GM21619 (cell line): ENCODE measurements at regions not wholly inside any gene's neighbourhood (a gene's known extent, or its start where the extent isn't known, plus 50 kb on each side); places are given as distances from the start of the nearest gene placed in this dataset.
"Not testable (repeated sequence)": the region's sequence is repeated elsewhere in the genome, so short reads cannot be mapped to it uniquely, and the experiment has no call there.

ENCODE experiments used
- ATAC-seq: cut with Tn5 transposase; IDR thresholded peaks from one replicate; pipeline ENCODE4 v1.9.1; 2021; ENCODE audit not compliant: unreplicated experiment

DNA sequence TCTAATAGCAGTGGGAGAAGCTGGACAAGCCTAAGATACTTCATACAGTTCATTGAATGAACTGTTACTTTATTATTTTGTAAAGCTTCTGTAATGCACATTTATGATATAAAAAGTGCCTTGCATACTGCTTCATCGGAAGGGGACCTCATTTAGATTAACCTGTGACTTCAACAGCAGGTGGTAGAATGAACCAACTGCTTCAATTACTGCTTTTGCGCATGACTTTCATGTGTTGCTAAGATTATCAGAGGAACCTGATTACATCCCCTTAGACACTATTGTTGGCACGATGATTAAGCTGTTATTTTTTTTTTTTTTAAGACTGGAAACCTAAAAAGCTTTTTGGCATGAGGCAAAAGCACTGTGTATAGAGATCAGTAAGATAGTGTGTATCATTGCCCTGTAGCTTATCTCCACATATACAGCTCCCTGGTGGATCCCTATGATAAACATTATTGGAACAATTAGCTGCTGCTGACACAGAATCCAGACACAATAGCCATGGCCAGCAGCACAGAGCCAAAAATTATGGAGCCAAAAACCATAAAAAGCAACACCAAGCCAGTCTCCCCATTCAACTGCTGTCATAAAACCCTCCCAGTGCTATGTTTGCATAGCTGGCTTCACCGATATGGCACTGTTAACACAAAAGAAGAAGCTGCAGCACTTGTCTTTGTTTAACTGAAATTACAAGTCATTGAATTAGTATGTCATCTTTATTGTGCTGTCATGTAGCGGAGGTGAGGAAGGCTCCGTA is 731.6 kb upstream of the MMS22L start:
- ATAC-seq, result no peak

GRCh38 chr6:98016565-98016964 is 733.5 kb upstream of the MMS22L start:
- ATAC-seq, result no peak

GRCh38 chr6:98020222-98020621 is 737.2 kb upstream of the MMS22L start:
- no peak for ATAC-seq

DNA sequence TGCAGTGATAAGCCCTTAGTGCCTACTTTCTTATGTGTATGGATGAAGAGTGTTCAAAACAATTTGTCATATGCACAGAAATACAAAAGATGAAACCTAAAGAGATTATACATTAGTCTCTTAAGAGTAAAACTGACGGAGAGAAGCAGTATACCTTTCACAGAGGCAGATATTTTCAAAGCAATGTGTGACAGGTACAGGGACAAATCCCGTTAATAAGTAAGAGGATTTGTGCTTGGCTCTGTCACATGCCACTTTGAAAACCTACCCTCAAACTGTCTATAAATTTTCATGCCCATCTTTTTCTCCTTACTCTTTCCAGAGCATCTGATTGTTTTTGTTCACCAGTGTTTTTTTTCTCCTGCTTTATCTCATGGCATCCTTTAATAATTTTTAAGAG is 741.3 kb upstream of the MMS22L start:
- no peak for ATAC-seq

GRCh38 chr6:98027898-98028297 is 744.9 kb upstream of the MMS22L start:
- no peak for ATAC-seq

GRCh38 chr6:98033617-98034016 is 750.6 kb upstream of the MMS22L start:
- no peak for ATAC-seq

DNA sequence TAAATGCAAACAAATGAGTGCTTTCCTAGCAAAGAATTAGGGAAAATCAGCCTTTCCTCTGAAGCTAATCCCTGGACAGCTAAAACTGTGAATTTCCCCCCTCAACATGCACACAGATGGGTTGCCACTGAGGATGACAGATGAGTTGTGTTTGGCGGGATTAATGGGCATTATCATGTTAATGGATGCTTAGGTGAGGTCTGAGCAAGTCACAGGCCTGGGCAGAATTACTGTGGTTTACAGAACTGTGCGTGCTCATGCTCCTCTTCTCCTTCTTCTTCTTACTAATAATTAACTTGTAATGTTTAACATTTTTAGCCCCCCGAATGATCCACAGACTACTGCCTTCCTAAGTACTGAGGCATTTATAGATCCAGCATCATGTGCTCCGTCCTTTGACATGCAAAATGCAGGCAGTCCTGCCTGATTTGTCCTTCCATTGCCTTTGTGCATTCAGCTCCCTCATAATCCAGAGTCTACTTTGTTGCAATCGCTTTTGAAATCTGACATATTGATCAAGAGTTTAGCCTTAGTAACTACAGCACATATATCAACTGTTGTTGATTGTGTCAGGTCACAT is 753.4 kb upstream of the MMS22L start:
- ATAC-seq, result no peak

DNA sequence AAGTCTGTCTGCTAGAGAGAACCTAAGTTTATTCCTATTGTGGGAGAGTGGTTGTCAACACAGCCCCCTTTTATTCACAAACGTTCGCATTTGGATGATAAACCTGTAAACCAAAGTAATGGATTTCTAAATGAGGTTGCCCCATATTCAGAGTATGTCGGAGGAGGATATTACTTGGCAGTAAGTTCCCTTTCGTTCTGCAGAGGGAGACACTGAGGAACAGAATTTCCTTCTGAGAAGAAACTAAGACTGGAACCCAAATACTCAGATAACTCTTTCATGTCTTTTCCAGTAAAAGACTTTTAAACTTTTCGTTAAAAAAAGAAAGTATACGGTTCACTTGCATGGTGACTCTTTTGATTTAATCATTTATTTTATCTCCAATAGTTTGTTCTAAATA is 754.6 kb upstream of the MMS22L start:
- ATAC-seq, result no peak

GRCh38 chr6:98039443-98039842 is 756.4 kb upstream of the MMS22L start:
- ATAC-seq, result no peak

DNA sequence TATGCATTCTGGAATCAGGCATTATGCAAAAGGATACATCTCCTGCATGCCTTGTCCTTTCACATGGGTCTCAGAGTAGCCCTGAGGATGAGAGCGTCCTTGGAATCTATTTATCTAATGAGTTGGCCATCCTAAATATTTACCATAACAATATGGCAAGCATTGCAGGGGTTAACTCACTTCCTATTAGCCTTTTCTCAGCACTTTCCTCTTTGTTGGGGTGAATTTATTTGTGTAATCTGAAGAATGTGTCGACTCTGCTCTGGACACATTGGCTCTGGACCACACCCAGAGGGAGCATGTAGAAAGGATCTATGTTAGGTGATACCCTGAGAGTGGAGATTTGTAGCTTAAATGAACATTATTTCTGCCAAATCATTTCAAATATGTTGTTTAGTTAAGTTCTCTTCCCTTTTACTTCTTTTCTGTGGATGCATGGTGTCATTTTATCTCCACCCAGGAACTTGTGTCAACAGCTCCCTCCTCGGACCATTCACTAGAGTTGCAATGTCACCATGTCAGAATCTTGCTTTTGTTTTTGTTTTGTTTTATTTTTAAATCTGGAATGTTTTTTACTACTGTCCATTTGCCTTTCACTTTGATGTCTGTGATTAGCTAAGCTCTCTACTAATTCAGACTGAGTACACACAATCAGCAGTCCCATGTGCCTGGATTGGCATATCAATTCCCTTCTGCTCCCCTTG is 757.0 kb upstream of the MMS22L start:
- ATAC-seq, result no peak

- no peak for ATAC-seq
These were observed 758.0 kb upstream of the MMS22L start for GRCh38 chr6:98041056-98041455.

- ATAC-seq, result no peak
These were observed 758.9 kb upstream of the MMS22L start for GRCh38 chr6:98041921-98042320.

DNA sequence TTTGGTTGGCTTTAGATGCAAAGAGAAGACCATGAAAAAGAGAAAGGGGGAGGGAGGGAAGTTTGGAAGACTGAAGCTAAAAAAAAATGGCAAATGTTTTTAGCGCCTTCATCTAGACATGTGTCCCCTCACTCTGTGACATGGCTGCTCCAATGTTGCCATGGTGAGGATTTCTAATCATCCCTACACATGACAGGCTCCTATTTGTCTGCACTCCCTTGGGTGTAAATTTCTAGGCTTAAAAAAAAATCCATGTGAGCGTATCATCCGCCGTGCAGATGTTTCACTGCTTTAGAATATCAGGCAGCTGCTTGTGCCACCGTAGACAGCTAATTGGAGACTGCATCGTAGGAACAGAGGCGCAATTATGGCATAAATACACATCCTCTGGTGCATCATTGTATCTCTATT is 761.1 kb upstream of the MMS22L start:
- ATAC-seq, result no peak

- ATAC-seq, result no peak
These were observed 761.9 kb upstream of the MMS22L start for GRCh38 chr6:98044791-98045470.

- ATAC-seq, result no peak
These were observed 764.1 kb upstream of the MMS22L start for GRCh38 chr6:98047164-98047563.

DNA sequence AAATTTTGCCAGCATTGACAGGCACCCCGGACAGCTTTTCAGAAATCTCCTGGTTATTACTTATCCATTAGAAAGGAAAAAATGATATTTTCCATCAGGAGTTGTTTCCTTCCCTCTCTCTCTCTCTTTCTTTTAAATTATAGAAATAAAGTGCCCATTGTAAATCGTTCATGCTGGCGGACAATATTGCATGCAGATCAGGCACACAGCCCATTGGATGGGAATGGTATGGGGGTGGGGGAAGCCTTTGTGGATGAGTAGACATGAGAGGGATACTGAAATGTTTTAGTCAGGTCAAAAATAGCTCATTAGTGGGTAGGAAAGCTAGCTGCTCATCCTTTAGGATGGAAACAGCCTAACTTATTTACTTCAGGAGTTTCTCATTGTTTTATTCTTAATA is 764.9 kb upstream of the MMS22L start:
- ATAC-seq, result no peak

GRCh38 chr6:98054453-98054852 is 771.4 kb upstream of the MMS22L start:
- ATAC-seq, result no peak

- ATAC-seq, result no peak
These were observed 773.9 kb upstream of the MMS22L start for GRCh38 chr6:98056955-98057354.

DNA sequence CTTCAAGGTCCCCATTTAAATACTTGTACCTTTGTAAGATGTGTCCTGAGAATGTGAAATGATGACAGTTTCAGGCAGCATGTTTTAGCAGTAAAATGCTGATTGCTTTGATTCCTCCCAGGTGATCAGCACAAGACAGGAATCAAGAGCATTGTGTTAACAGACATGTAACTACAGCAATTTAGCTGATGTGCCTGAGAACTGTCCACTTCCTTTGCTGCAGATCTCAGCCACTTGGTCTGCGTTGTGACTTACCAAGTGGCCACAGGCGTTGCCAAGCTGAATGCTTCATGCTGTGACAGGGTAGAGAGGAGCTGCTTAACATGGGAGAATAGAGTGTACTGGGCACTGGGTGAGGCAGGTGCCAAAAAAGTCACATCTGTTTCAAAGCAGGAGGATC is 767.0 kb upstream of the POU3F2 start:
- no peak for ATAC-seq

DNA sequence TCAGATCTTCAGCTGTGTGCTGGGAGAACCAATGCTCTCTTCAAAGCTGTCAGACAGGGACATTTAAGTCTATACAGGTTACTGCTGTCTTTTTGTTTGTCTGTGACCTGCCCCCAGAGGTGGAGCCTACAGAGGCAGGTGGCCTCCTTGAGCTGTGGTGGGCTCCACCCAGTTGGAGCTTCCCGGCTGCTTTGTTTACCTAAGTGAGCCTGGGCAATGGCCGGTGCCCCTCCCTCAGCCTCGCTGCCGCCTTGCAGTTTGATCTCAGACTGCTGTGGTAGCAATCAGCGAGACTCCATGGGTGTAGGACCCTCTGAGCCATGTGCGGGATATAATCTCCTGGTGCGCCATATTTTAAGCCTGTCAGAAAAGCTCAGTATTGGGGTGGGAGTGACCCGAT is 745.8 kb upstream of the POU3F2 start:
- ATAC-seq, result not testable (repeated sequence)

- no peak for ATAC-seq
These were observed 742.0 kb upstream of the POU3F2 start for GRCh38 chr6:98092331-98092730.

DNA sequence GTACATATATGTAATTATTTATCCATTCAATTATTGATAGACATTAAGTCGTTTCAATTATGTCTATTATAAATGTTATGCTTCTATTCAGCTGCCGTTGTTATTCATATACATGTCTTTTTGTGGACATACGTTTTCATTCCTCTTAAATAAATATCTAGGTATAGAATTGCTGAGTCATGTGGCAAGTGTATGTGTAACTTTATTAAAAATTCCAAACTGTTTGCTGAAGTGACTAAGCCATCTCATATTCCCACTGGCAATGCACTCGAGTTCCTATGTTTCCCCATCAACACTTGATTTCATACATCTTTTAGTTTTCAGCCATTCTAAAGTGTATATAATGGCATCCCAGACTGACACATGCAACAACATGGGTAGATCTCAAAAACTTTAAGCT is 739.7 kb upstream of the POU3F2 start:
- ATAC-seq, result no peak
